IPS-20b (cell line): ENCODE measurements at regions not wholly inside any gene's neighbourhood (a gene's known extent, or its start where the extent isn't known, plus 50 kb on each side); places are given as distances from the start of the nearest gene placed in this dataset.
"Not testable (repeated sequence)": the region's sequence is repeated elsewhere in the genome, so short reads cannot be mapped to it uniquely, and the experiment has no call there.

Experiments used
- H3K27ac ChIP-seq: one replicate; pipeline ENCODE4 v1.5.1; 2013; ENCODE audit warnings: low read length
- H3K27me3 ChIP-seq: 2 replicates; pipeline ENCODE4 v1.6.1; 2013; ENCODE audit warnings: mild to moderate bottlenecking, low read length, inconsistent platforms; ENCODE audit not compliant: insufficient read depth
- H3K36me3 ChIP-seq: 2 replicates; pipeline ENCODE4 v1.6.1; 2013; ENCODE audit warnings: low read depth, mild to moderate bottlenecking, inconsistent platforms, low read length, moderate library complexity; ENCODE audit not compliant: insufficient read depth
- H3K4me1 ChIP-seq: 2 replicates; pipeline ENCODE4 v1.6.1; 2013; ENCODE audit warnings: mild to moderate bottlenecking, control low read depth, inconsistent platforms, low read length, moderate library complexity; ENCODE audit not compliant: insufficient read depth
- H3K4me3 ChIP-seq: 2 replicates; pipeline ENCODE4 v1.5.1; 2013; ENCODE audit warnings: mild to moderate bottlenecking, low read length, inconsistent platforms
- H3K9ac ChIP-seq: 2 replicates; pipeline ENCODE4 v1.6.1; 2013; ENCODE audit warnings: low read depth, mild to moderate bottlenecking, inconsistent platforms, low read length, moderate library complexity
- H3K9me3 ChIP-seq: 2 replicates; pipeline ENCODE4 v1.6.1; 2013; ENCODE audit warnings: mild to moderate bottlenecking, low read depth, low read length, inconsistent platforms; ENCODE audit not compliant: insufficient read depth

GRCh38 chr3:33962396-33962795 is 164.0 kb downstream of the PDCD6IP start:
- H3K9me3 ChIP-seq: no peaks in the 10 kb centered on the region

GRCh38 chr3:33970180-33970579 is 171.8 kb downstream of the PDCD6IP start:
- H3K27ac ChIP-seq, H3K4me3 ChIP-seq, H3K27me3 ChIP-seq, H3K4me1 ChIP-seq, H3K36me3 ChIP-seq, H3K9ac ChIP-seq: not testable (repeated sequence)
- H3K9me3 ChIP-seq: peaks cover 22% of the 10 kb centered on the region

More at GRCh38 chr3:33962396-33962795, 164.0 kb downstream of the PDCD6IP start:
- Histone ChIP-seq H3K27ac (no peak overlapping the region), H3K9ac (no peak overlapping the region), H3K36me3 (no peaks in the 10 kb centered on the region), H3K4me3 (no peak overlapping the region), H3K27me3 (no peaks in the 10 kb centered on the region), H3K4me1 (no peaks in the 10 kb centered on the region)

- no peak overlapping the region for H3K4me3 ChIP-seq
- H3K27me3 ChIP-seq: no peaks in the 10 kb centered on the region
- no peaks in the 10 kb centered on the region for H3K36me3 ChIP-seq
- H3K4me1 ChIP-seq: no peaks in the 10 kb centered on the region
- no peak overlapping the region for H3K27ac ChIP-seq
- no peak overlapping the region for H3K9ac ChIP-seq
- H3K9me3 ChIP-seq: peaks cover 22% of the 10 kb centered on the region
These were observed 172.6 kb downstream of the PDCD6IP start for GRCh38 chr3:33971055-33971454.

- no peak overlapping the region for H3K27ac ChIP-seq
- no peak overlapping the region for H3K9ac ChIP-seq
- no peak overlapping the region for H3K4me3 ChIP-seq
- no peaks in the 10 kb centered on the region for H3K4me1 ChIP-seq
- peaks cover 15% of the 10 kb centered on the region for H3K9me3 ChIP-seq
- H3K36me3 ChIP-seq: no peaks in the 10 kb centered on the region
- no peaks in the 10 kb centered on the region for H3K27me3 ChIP-seq
These were observed 177.0 kb downstream of the PDCD6IP start for GRCh38 chr3:33975463-33975862.

GRCh38 chr3:33977227-33977626 is 178.8 kb downstream of the PDCD6IP start:
- no peaks in the 10 kb centered on the region for H3K27me3 ChIP-seq
- H3K4me1 ChIP-seq: no peaks in the 10 kb centered on the region
- H3K9ac ChIP-seq: no peak overlapping the region
- H3K27ac ChIP-seq: no peak overlapping the region
- H3K9me3 ChIP-seq: 0 out of 2 replicates have a peak, but pooled peaks cover 2% of the 10 kb centered on the region
- no peaks in the 10 kb centered on the region for H3K36me3 ChIP-seq
- no peak overlapping the region for H3K4me3 ChIP-seq

- Histone ChIP-seq H3K27me3 (no peaks in the 10 kb centered on the region), H3K27ac (no peak overlapping the region), H3K4me3 (no peak overlapping the region), H3K4me1 (no peaks in the 10 kb centered on the region), H3K9me3 (no peaks in the 10 kb centered on the region), H3K36me3 (no peaks in the 10 kb centered on the region), H3K9ac (no peak overlapping the region)
These were observed 181.8 kb downstream of the PDCD6IP start for GRCh38 chr3:33980252-33980651.

- no peaks in the 10 kb centered on the region for H3K9me3 ChIP-seq
- H3K4me3 ChIP-seq: no peak overlapping the region
- H3K9ac ChIP-seq: no peak overlapping the region
- H3K27me3 ChIP-seq: no peaks in the 10 kb centered on the region
- no peaks in the 10 kb centered on the region for H3K4me1 ChIP-seq
- H3K36me3 ChIP-seq: no peaks in the 10 kb centered on the region
- H3K27ac ChIP-seq: no peak overlapping the region
These were observed 183.9 kb downstream of the PDCD6IP start for GRCh38 chr3:33982269-33982798.

GRCh38 chr3:33982949-33983348 is 184.5 kb downstream of the PDCD6IP start:
- H3K9me3 ChIP-seq, H3K9ac ChIP-seq, H3K4me1 ChIP-seq, H3K4me3 ChIP-seq, H3K27me3 ChIP-seq, H3K36me3 ChIP-seq, H3K27ac ChIP-seq: not testable (repeated sequence)

- H3K27ac ChIP-seq: no peak overlapping the region
These were observed 190.8 kb downstream of the PDCD6IP start for GRCh38 chr3:33989229-33989628.

GRCh38 chr3:33991673-33992072 is 193.2 kb downstream of the PDCD6IP start:
- Histone ChIP-seq H3K27ac (no peak overlapping the region), H3K9ac (no peak overlapping the region), H3K36me3 (no peaks in the 10 kb centered on the region), H3K4me1 (no peaks in the 10 kb centered on the region; the same call in 1 of the 2 replicates), H3K4me3 (no peak overlapping the region), H3K9me3 (peaks cover 25% of the 10 kb centered on the region), H3K27me3 (no peaks in the 10 kb centered on the region)

More at GRCh38 chr3:33989229-33989628, 190.8 kb downstream of the PDCD6IP start:
- H3K4me3 ChIP-seq: no peak overlapping the region
- H3K9ac ChIP-seq: no peak overlapping the region
- peaks cover 3% of the 10 kb centered on the region for H3K9me3 ChIP-seq
- no peaks in the 10 kb centered on the region for H3K27me3 ChIP-seq
- H3K36me3 ChIP-seq: no peaks in the 10 kb centered on the region
- H3K4me1 ChIP-seq: no peaks in the 10 kb centered on the region; the same call in 1 of the 2 replicates

- H3K27me3 ChIP-seq: no peaks in the 10 kb centered on the region
- no peak overlapping the region for H3K27ac ChIP-seq
- H3K36me3 ChIP-seq: no peaks in the 10 kb centered on the region
- no peak overlapping the region for H3K9ac ChIP-seq
- H3K4me3 ChIP-seq: no peak overlapping the region
- H3K4me1 ChIP-seq: no peaks in the 10 kb centered on the region; the same call in 1 of the 2 replicates
- peaks cover 28% of the 10 kb centered on the region for H3K9me3 ChIP-seq
These were observed 195.2 kb downstream of the PDCD6IP start for GRCh38 chr3:33993631-33994030.

- H3K4me3 ChIP-seq: no peak overlapping the region
- no peak overlapping the region for H3K27ac ChIP-seq
- no peaks in the 10 kb centered on the region for H3K36me3 ChIP-seq
- H3K9me3 ChIP-seq: peaks cover 28% of the 10 kb centered on the region
- no peaks in the 10 kb centered on the region for H3K4me1 ChIP-seq
- H3K27me3 ChIP-seq: no peaks in the 10 kb centered on the region
- H3K9ac ChIP-seq: no peak overlapping the region
These were observed 196.1 kb downstream of the PDCD6IP start for GRCh38 chr3:33994568-33994967.
